ENCODE measurements at regions not wholly inside any gene's neighbourhood (a gene's known extent, or its start where the extent isn't known, plus 50 kb on each side); places are given as distances from the start of the nearest gene placed in this dataset.

GRCh38 chr3:27889745-27890144, 167.6 kb upstream of the EOMES start:
- no peaks in the 10 kb centered on the region for H3K4me1 ChIP-seq (ENCODE audit: control insufficient read depth, insufficient read depth, low read length)
- 91 to 94% methylated on average over 3 to 4 of the region's 4 CpGs for WGBS, 2 experiments
- peaks cover 37% of the 10 kb centered on the region for H3K27me3 ChIP-seq (ENCODE audit: control insufficient read depth, insufficient read depth, low read length, poor library complexity, severe bottlenecking)
- H3K4me3 ChIP-seq (ENCODE audit: insufficient read depth, low read depth, low read length) = no peak overlapping the region
- H3K36me3 ChIP-seq (ENCODE audit: control insufficient read depth, insufficient read depth, low read length) = no peaks in the 10 kb centered on the region
- no peak overlapping the region for H3K27ac ChIP-seq (ENCODE audit: insufficient read depth, low read depth, low read length, poor library complexity, severe bottlenecking)
- no peaks in the 10 kb centered on the region for H3K9me3 ChIP-seq (ENCODE audit: control insufficient read depth, low read length)

- Histone ChIP-seq H3K27ac (ENCODE audit: insufficient read depth, low read depth, low read length, poor library complexity, severe bottlenecking) (no peak overlapping the region), H3K4me1 (ENCODE audit: control insufficient read depth, insufficient read depth, low read length) (no peaks in the 10 kb centered on the region), H3K36me3 (ENCODE audit: control insufficient read depth, insufficient read depth, low read length) (no peaks in the 10 kb centered on the region), H3K27me3 (ENCODE audit: control insufficient read depth, insufficient read depth, low read length, poor library complexity, severe bottlenecking) (no peaks in the 10 kb centered on the region), H3K4me3 (ENCODE audit: insufficient read depth, low read depth, low read length) (no peak overlapping the region), H3K9me3 (ENCODE audit: control insufficient read depth, low read length) (no peaks in the 10 kb centered on the region)
- WGBS, 2 experiments = 98 to 99% methylated on average over 2 of the region's 2 CpGs
These were observed 178.2 kb upstream of the EOMES start for GRCh38 chr3:27900316-27900715.

DNA sequence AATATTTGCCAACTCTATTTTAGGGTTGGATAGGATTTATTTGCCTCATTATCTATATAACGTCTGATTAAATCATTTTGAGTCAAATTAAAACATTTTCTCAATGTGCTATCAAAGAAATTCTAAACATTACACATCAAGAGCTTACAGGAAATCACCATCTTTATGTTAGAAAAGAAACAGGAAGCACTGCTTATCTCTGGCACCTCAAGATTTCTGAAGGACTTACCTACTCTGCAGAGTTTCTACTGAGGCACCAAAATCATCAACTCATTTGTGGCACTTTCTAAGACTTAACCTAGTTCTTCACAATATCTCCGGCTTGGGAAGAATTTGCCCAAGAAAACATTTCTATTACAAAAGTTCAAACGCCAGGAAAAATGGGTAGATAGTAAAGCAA, 181.3 kb upstream of the EOMES start:
- WGBS, 2 experiments = 100% methylated on average over 2 of the region's 3 CpGs; no CpG with 5 or more reads in 1 of the 2 experiments
- Histone ChIP-seq H3K4me3 (ENCODE audit: insufficient read depth, low read depth, low read length) (no peak overlapping the region), H3K36me3 (ENCODE audit: control insufficient read depth, insufficient read depth, low read length) (no peaks in the 10 kb centered on the region), H3K27ac (ENCODE audit: insufficient read depth, low read depth, low read length, poor library complexity, severe bottlenecking) (no peak overlapping the region), H3K9me3 (ENCODE audit: control insufficient read depth, low read length) (no peaks in the 10 kb centered on the region), H3K4me1 (ENCODE audit: control insufficient read depth, insufficient read depth, low read length) (no peaks in the 10 kb centered on the region), H3K27me3 (ENCODE audit: control insufficient read depth, insufficient read depth, low read length, poor library complexity, severe bottlenecking) (no peaks in the 10 kb centered on the region)

DNA sequence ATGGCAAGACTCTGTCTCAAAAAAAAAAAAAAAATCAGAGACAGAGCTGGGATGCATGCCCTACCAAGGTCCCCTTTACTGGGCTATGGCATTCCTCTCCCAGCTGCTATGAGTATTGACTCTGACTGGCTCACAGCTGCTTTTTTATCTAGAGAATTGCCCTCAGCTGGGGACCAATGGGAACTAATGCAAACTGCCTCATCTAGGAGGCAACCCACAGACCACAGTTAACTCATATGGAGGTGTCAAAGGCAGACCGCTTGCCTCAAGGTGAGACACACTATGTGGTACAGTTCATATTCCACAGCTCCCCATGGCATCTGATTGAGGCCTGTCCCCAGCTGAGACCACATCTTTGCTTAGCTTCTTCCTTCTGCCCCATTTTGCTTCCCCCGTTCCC, 183.5 kb upstream of the EOMES start:
- Histone ChIP-seq H3K4me3 (ENCODE audit: insufficient read depth, low read depth, low read length) (no peak overlapping the region), H3K4me1 (ENCODE audit: control insufficient read depth, insufficient read depth, low read length) (no peaks in the 10 kb centered on the region), H3K27me3 (ENCODE audit: control insufficient read depth, insufficient read depth, low read length, poor library complexity, severe bottlenecking) (no peaks in the 10 kb centered on the region), H3K36me3 (ENCODE audit: control insufficient read depth, insufficient read depth, low read length) (no peaks in the 10 kb centered on the region), H3K9me3 (ENCODE audit: control insufficient read depth, low read length) (no peaks in the 10 kb centered on the region), H3K27ac (ENCODE audit: insufficient read depth, low read depth, low read length, poor library complexity, severe bottlenecking) (no peak overlapping the region)
- WGBS, 2 experiments = 82 to 83% methylated on average over 1 to 2 of the region's 2 CpGs

DNA sequence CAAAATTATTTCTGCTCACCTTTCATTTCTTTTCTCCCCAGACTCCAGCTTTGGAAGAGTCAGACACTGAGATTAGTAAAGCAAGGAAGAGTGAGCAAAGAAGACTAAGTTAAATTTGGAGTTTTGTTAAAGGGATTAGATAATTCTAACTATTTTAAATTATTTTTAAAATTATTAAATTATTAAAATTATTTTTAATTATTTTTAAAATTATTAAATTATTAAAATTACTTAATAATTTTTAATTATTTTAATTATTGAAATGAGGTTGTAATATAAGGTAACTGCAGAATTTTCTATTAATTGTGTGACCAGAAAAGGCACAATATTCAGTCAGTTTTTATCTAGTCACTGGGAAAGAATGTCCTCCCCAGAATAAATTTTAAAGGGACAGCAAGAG, 185.0 kb upstream of the EOMES start:
- Histone ChIP-seq H3K27ac (ENCODE audit: insufficient read depth, low read depth, low read length, poor library complexity, severe bottlenecking) (no peak overlapping the region), H3K9me3 (ENCODE audit: control insufficient read depth, low read length) (no peaks in the 10 kb centered on the region), H3K27me3 (ENCODE audit: control insufficient read depth, insufficient read depth, low read length, poor library complexity, severe bottlenecking) (no peaks in the 10 kb centered on the region), H3K4me1 (ENCODE audit: control insufficient read depth, insufficient read depth, low read length) (no peaks in the 10 kb centered on the region), H3K4me3 (ENCODE audit: insufficient read depth, low read depth, low read length) (no peak overlapping the region), H3K36me3 (ENCODE audit: control insufficient read depth, insufficient read depth, low read length) (no peaks in the 10 kb centered on the region)

- H3K36me3 ChIP-seq (ENCODE audit: control insufficient read depth, insufficient read depth, low read length) = no peaks in the 10 kb centered on the region
- H3K27me3 ChIP-seq (ENCODE audit: control insufficient read depth, insufficient read depth, low read length, poor library complexity, severe bottlenecking) = no peaks in the 10 kb centered on the region
- H3K4me1 ChIP-seq (ENCODE audit: control insufficient read depth, insufficient read depth, low read length) = no peaks in the 10 kb centered on the region
- H3K27ac ChIP-seq (ENCODE audit: insufficient read depth, low read depth, low read length, poor library complexity, severe bottlenecking) = no peak overlapping the region
- no peaks in the 10 kb centered on the region for H3K9me3 ChIP-seq (ENCODE audit: control insufficient read depth, low read length)
- WGBS, 2 experiments = 77 to 86% methylated on average over 4 of the region's 4 CpGs
- no peak overlapping the region for H3K4me3 ChIP-seq (ENCODE audit: insufficient read depth, low read depth, low read length)
These were observed 185.8 kb upstream of the EOMES start for GRCh38 chr3:27907929-27908328.

GRCh38 chr3:27910456-27910855, 188.3 kb upstream of the EOMES start:
- no peaks in the 10 kb centered on the region for H3K36me3 ChIP-seq (ENCODE audit: control insufficient read depth, insufficient read depth, low read length)
- H3K4me1 ChIP-seq (ENCODE audit: control insufficient read depth, insufficient read depth, low read length) = no peaks in the 10 kb centered on the region
- no peak overlapping the region for H3K4me3 ChIP-seq (ENCODE audit: insufficient read depth, low read depth, low read length)
- WGBS, 2 experiments = 85 to 89% methylated on average over 4 of the region's 4 CpGs
- no peaks in the 10 kb centered on the region for H3K27me3 ChIP-seq (ENCODE audit: control insufficient read depth, insufficient read depth, low read length, poor library complexity, severe bottlenecking)
- H3K27ac ChIP-seq (ENCODE audit: insufficient read depth, low read depth, low read length, poor library complexity, severe bottlenecking) = no peak overlapping the region
- H3K9me3 ChIP-seq (ENCODE audit: control insufficient read depth, low read length) = no peaks in the 10 kb centered on the region

GRCh38 chr3:27914199-27914598, 192.1 kb upstream of the EOMES start:
- 83 to 86% methylated on average over 6 of the region's 6 CpGs for WGBS, 2 experiments
- no peak overlapping the region for H3K4me3 ChIP-seq (ENCODE audit: insufficient read depth, low read depth, low read length)
- H3K9me3 ChIP-seq (ENCODE audit: control insufficient read depth, low read length) = no peaks in the 10 kb centered on the region
- H3K4me1 ChIP-seq (ENCODE audit: control insufficient read depth, insufficient read depth, low read length) = no peaks in the 10 kb centered on the region
- no peak overlapping the region for H3K27ac ChIP-seq (ENCODE audit: insufficient read depth, low read depth, low read length, poor library complexity, severe bottlenecking)
- H3K27me3 ChIP-seq (ENCODE audit: control insufficient read depth, insufficient read depth, low read length, poor library complexity, severe bottlenecking) = no peaks in the 10 kb centered on the region
- no peaks in the 10 kb centered on the region for H3K36me3 ChIP-seq (ENCODE audit: control insufficient read depth, insufficient read depth, low read length)

DNA sequence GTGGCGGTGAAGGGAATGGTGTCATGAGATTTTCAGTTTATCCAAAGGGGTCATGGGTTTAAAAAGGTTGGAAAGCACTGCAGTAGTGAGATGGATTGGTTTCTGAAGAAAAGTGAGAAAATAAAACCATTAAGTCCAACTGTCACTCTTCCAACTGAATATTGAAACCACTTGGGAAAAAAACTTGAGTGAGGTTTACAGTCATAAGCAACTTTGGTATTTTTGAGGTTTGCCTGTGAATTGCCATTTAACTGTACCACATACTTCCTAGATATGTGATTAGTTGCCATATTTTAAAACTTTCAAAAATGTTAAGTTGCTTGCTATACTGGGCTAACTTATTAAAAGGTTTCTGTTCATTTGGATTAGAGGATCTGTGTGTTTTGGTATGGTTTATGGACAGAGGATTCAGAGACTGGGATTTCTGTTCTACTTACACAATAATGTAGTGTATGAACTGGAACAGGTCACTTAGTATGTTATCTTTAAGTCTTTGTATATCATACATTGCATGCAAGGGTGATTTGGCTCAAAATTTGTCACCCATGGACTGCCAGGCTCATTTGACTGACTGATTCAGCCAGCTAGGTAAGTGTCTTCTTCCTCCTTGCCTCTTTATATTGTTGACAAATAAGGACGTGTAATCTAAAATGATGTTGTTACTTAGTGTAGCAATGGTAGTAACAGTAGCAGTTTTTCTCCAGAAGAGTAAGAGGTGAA, 201.4 kb upstream of the EOMES start:
- Histone ChIP-seq H3K27ac (ENCODE audit: insufficient read depth, low read depth, low read length, poor library complexity, severe bottlenecking) (no peak overlapping the region), H3K4me3 (ENCODE audit: insufficient read depth, low read depth, low read length) (no peak overlapping the region), H3K27me3 (ENCODE audit: control insufficient read depth, insufficient read depth, low read length, poor library complexity, severe bottlenecking) (no peaks in the 10 kb centered on the region), H3K36me3 (ENCODE audit: control insufficient read depth, insufficient read depth, low read length) (no peaks in the 10 kb centered on the region), H3K4me1 (ENCODE audit: control insufficient read depth, insufficient read depth, low read length) (no peaks in the 10 kb centered on the region), H3K9me3 (ENCODE audit: control insufficient read depth, low read length) (no peaks in the 10 kb centered on the region)
- WGBS, 2 experiments = 79 to 94% methylated on average over 2 of the region's 2 CpGs

- WGBS, 2 experiments = 100% methylated on average over 1 of the region's 1 CpG; no CpG with 5 or more reads in 1 of the 2 experiments
- H3K4me1 ChIP-seq (ENCODE audit: control insufficient read depth, insufficient read depth, low read length) = no peaks in the 10 kb centered on the region
- no peak overlapping the region for H3K4me3 ChIP-seq (ENCODE audit: insufficient read depth, low read depth, low read length)
- H3K36me3 ChIP-seq (ENCODE audit: control insufficient read depth, insufficient read depth, low read length) = no peaks in the 10 kb centered on the region
- H3K9me3 ChIP-seq (ENCODE audit: control insufficient read depth, low read length) = no peaks in the 10 kb centered on the region
- no peaks in the 10 kb centered on the region for H3K27me3 ChIP-seq (ENCODE audit: control insufficient read depth, insufficient read depth, low read length, poor library complexity, severe bottlenecking)
- no peak overlapping the region for H3K27ac ChIP-seq (ENCODE audit: insufficient read depth, low read depth, low read length, poor library complexity, severe bottlenecking)
These were observed 205.8 kb upstream of the EOMES start for GRCh38 chr3:27927882-27928281.

Data from ectodermal cell (in vitro differentiated cells).